ENCODE measurements at regions not wholly inside any gene's neighbourhood (a gene's known extent, or its start where the extent isn't known, plus 50 kb on each side); places are given as distances from the start of the nearest gene placed in this dataset.

DNA sequence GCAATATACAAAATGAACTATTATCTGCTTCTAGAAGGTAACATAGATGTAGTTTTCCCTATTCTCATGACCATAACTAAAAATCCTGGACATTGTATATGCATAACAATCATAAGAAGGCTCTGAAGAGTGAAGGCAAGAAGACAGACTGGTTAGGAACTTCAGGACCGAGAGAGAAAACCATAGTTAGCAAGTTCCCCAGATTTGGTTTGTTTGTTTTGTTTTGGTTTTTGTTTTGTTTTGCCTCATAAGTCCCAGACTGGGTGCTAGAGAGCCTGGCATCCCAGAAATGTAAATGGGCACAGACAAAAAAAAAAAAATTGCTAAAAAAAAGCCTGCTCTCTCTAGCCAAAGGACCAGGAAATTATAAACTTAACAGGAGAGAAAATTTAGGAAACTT, 192.2 kb upstream of the FBXO11 start:
- Histone ChIP-seq H3K27me3 (replicated peaks) (no peaks in the 10 kb centered on the region), H3K36me3 (no peaks in the 10 kb centered on the region), H3K4me3 (no peak overlapping the region), H3K4me1 (replicated peaks) (no peaks in the 10 kb centered on the region), H3K27ac (no peak overlapping the region), H3K9me3 (replicated peaks) (no peaks in the 10 kb centered on the region)
- no peak for DNase-seq (ENCODE audit: low read depth in 1 of 2, low spot score in 2 of 2)

DNA sequence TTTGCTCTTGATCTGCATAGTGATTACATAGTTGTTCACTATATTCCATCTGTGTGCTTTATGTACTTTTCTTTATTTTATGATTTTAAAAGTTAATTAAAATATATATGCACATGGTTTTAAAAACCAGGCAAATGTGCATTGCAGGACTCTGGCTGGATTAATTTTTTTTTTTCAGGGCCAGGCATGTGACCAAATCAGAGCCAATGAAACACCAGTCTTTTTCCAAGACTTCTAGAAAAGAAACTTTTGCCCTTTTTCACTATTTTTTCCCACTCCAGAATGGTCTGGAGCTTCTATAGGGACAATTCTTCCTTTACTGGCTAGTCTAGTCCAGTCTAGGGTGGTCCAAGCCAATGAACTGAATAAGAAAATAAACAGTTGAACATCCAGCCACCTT, 198.1 kb upstream of the FBXO11 start:
- Histone ChIP-seq H3K4me3 (no peak overlapping the region), H3K4me1 (replicated peaks) (peaks cover 30% of the 10 kb centered on the region), H3K36me3 (no peaks in the 10 kb centered on the region), H3K27me3 (replicated peaks) (no peaks in the 10 kb centered on the region), H3K27ac (no peak overlapping the region), H3K9me3 (replicated peaks) (no peaks in the 10 kb centered on the region)
- DNase-seq (ENCODE audit: low read depth in 1 of 2, low spot score in 2 of 2) = peak in 1 of 2 experiments; percentile 20

DNA sequence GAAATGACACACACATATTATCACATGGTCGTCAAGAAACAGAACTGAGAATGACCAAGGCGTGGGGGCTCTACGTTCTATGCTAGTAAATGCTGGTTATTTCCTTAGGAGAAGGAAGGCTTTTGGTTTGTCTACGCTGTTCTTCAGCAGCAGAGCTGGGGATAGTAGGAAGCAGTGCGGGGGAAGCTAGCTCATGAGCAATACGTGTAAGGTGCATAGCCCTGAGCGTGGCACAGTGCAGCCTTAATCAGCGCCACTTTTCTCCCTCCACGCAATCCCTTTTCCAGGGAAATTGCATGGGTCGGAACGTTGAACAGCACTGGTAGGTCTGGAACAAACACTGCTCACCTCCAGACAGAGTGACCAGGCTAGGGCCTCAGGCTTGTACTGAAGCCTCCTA, 199.6 kb upstream of the FBXO11 start:
- Histone ChIP-seq H3K27me3 (replicated peaks) (no peaks in the 10 kb centered on the region), H3K4me1 (replicated peaks) (peaks cover 35% of the 10 kb centered on the region), H3K4me3 (no peak overlapping the region), H3K27ac (no peak overlapping the region), H3K36me3 (no peaks in the 10 kb centered on the region), H3K9me3 (replicated peaks) (no peaks in the 10 kb centered on the region)
- no peak for DNase-seq (ENCODE audit: low read depth in 1 of 2, low spot score in 2 of 2)

DNA sequence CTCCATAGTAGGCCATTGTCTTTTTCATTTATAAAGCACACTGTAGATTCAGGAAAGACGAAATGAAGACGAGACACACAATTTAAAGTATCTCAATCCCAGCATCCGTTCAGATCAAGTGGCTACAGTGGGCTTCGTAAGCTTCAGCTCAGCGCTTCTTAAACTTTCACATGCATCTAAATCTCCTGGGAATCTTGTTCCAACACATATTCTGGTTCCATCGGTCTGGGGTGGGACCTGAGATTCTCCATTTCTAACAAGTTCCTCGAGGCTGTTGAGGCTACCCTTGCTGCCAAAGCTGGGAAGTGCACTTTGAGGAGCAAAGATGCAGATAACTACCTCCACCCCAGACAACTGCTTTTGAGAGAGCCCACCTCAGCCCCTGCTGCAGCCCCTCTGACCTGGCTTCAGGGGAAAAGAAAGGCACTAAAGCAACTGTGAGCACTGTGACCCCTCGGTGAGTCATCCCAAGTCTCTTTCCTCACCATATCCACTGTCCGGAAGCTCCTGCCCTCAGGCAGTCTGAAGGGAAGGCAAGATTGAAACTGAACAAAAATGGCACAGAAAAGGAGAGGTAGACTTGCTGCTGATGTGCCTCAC, 201.1 kb upstream of the FBXO11 start:
- Histone ChIP-seq H3K27me3 (replicated peaks) (no peaks in the 10 kb centered on the region), H3K9me3 (replicated peaks) (no peaks in the 10 kb centered on the region), H3K4me1 (replicated peaks) (peaks cover 43% of the 10 kb centered on the region), H3K4me3 (no peak overlapping the region), H3K36me3 (no peaks in the 10 kb centered on the region), H3K27ac (peak overlapping the region; percentile 84)
- DNase-seq (ENCODE audit: low read depth in 1 of 2, low spot score in 2 of 2) = peak; percentile 64 to 80

DNA sequence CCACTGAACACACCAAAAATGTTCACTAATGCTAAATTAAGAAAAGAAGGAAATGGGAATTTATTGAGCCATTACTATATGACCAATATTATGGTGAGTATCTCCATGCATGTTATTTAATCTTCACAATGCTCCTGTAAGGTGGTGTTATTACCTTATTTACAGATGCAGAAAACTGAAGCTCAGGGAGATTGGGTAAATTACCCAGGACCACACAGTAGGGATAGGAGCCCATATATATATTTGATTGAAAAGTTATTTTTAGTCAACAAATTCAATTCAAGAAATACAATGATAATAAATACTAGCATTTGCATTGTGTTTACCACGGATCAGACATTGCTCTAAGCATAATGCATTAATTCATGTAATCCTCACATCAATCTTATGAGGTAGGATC, 202.2 kb upstream of the FBXO11 start:
- H3K9me3 ChIP-seq (replicated peaks) = no peaks in the 10 kb centered on the region
- no peak overlapping the region for H3K4me3 ChIP-seq
- no peak for DNase-seq (ENCODE audit: low read depth in 1 of 2, low spot score in 2 of 2)
- no peaks in the 10 kb centered on the region for H3K27me3 ChIP-seq (replicated peaks)
- no peak overlapping the region for H3K27ac ChIP-seq
- H3K36me3 ChIP-seq = no peaks in the 10 kb centered on the region
- H3K4me1 ChIP-seq (replicated peaks) = peaks cover 44% of the 10 kb centered on the region

DNA sequence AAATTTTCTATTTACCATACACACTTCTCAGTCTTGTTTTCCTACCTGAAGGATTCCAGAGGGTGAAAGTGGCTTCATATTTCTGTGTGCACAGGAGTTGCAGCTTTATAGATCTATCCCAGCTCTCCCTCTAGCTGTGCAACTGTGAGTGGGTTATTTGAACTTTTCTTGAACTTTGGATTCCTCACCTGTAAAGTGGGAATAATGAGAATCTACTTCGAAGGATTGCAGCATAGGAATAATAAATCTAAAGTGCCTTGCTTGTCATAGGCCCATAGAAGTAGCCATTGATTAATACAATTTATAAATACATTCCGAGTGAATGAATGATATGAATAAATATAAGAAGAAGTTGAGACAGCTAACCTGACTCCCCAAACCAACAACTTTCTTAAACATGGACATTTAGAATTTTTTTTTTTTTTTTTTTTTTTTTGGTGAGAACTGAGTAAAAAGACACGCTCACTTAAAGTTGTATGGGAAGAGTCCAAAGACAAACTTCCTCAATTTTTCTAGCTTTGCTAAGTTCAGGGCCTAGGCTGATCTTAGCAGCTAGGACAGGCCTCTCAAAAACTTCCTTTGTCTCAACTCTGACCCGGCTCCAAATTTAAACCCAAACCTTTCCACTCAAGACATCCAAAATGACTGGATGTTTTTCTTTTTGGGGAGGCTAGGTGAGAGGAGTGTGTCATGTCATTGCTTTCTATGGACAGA, 203.3 kb upstream of the FBXO11 start:
- H3K4me1 ChIP-seq (replicated peaks) = peaks cover 38% of the 10 kb centered on the region
- DNase-seq (ENCODE audit: low read depth in 1 of 2, low spot score in 2 of 2) = no peak
- no peaks in the 10 kb centered on the region for H3K27me3 ChIP-seq (replicated peaks)
- H3K4me3 ChIP-seq = no peak overlapping the region
- no peak overlapping the region for H3K27ac ChIP-seq
- no peaks in the 10 kb centered on the region for H3K36me3 ChIP-seq
- H3K9me3 ChIP-seq (replicated peaks) = no peaks in the 10 kb centered on the region

DNA sequence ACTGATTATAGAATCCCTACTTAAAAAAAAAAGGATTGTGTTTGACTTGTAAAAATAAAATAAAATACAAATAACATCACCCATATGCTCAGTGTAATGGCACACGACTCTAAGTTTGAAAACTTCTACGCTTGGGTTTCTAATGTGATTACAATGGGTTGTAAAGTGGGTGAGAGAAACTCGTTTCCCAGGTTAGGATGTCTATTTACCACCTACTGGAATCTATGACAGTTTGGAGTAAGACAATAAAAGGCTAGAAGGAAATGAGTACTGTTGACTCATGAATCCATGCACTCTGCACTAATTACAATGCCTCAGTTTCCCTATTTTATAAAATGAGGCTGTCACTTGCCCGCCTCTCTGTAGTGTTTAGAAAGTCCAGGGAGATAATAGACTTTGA, 204.0 kb upstream of the FOXN2 start:
- H3K4me3 ChIP-seq = no peak overlapping the region

DNA sequence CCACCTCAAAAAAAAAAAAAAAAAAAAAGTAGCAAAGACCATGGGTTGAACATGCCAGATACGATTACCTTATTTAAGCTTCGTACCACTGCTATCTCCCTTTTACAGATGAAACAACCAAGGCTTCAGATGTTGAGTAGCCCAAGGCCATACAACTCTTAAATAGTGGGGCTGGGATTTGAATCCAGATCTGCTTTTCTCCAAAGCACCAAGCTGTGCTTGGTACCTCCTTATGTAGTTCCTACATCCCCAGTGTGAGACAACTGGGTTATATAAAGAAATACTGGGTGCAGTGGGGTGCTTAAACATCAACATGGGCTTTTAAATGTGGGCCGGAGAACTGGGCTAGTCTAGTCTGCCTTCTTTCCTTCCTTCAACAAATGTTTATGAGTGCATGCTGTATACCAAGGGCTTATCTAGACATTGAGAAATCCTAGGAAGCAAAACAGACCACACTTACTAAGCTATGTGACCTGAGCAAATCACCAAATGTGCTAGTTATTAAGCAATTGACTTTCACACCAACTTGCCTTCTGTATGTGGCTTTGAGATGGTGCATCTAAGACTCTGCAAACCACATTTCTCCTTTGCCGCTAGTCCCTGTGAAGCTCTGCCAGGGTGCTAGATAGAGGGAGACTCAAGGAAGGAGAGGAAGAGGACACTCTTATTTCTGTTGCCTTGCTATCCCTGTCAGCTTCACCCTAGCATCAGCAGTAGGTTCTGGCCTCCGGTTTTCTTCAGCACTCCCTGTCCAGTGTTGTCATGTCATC, 201.4 kb upstream of the FOXN2 start:
- H3K27me3 ChIP-seq (replicated peaks) = no peaks in the 10 kb centered on the region
- no peak for DNase-seq (ENCODE audit: low read depth in 1 of 2, low spot score in 2 of 2)
- no peak overlapping the region for H3K27ac ChIP-seq
- H3K9me3 ChIP-seq (replicated peaks) = no peaks in the 10 kb centered on the region
- peaks cover 14% of the 10 kb centered on the region for H3K4me1 ChIP-seq (replicated peaks)
- no peaks in the 10 kb centered on the region for H3K36me3 ChIP-seq
- H3K4me3 ChIP-seq = no peak overlapping the region

More for the DNA sequence above, 204.0 kb upstream of the FOXN2 start:
- H3K36me3 ChIP-seq = no peaks in the 10 kb centered on the region
- peak overlapping the region; percentile 93 for H3K27ac ChIP-seq
- no peak for DNase-seq (ENCODE audit: low read depth in 1 of 2, low spot score in 2 of 2)
- peaks cover 34% of the 10 kb centered on the region for H3K4me1 ChIP-seq (replicated peaks)
- no peaks in the 10 kb centered on the region for H3K27me3 ChIP-seq (replicated peaks)
- H3K9me3 ChIP-seq (replicated peaks) = no peaks in the 10 kb centered on the region

DNA sequence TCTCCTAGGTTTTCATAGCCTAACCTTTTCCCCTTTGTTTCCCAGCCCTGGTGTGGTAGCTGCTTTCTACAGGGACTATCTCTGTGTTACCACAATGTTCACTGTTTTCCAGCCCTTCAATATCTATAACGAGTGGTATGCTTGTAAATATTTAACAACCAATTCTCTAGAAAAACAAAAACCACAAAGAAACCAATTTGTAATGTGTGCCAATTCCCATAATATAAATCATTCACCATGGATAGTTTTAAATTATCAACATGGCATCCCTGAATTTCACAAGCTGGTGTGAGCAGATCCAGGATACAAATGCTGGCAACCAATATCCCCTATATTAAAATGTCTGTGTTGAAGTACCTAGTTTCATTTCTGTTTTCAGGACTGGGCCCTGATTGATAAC, 200.7 kb upstream of the FOXN2 start:
- H3K4me3 ChIP-seq = no peak overlapping the region
- peaks cover 14% of the 10 kb centered on the region for H3K4me1 ChIP-seq (replicated peaks)
- H3K36me3 ChIP-seq = no peaks in the 10 kb centered on the region
- H3K27me3 ChIP-seq (replicated peaks) = no peaks in the 10 kb centered on the region
- H3K9me3 ChIP-seq (replicated peaks) = no peaks in the 10 kb centered on the region
- no peak for DNase-seq (ENCODE audit: low read depth in 1 of 2, low spot score in 2 of 2)
- no peak overlapping the region for H3K27ac ChIP-seq

DNA sequence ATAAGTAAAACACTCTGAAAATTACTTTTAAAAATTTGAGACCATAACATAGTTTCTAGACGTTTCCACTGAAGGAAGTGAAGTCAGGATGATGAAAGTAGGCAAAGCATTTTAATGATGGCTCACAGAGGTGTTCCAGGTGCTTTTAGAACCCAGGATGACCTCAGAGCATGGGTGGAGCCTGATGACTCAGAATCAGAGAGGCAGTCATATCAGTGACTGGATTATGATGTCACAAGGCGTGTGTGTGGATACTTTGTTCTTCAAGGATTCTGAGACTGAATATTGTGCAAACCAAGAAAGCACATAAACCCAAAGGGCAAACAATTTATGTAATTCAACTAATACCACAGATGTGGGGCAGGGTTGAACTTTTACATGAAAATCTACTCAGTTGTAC, 200.2 kb upstream of the FOXN2 start:
- H3K9me3 ChIP-seq (replicated peaks) = no peaks in the 10 kb centered on the region
- no peaks in the 10 kb centered on the region for H3K36me3 ChIP-seq
- H3K27me3 ChIP-seq (replicated peaks) = no peaks in the 10 kb centered on the region
- no peak overlapping the region for H3K4me3 ChIP-seq
- no peak for DNase-seq (ENCODE audit: low read depth in 1 of 2, low spot score in 2 of 2)
- no peak overlapping the region for H3K27ac ChIP-seq
- peaks cover 14% of the 10 kb centered on the region for H3K4me1 ChIP-seq (replicated peaks)

DNA sequence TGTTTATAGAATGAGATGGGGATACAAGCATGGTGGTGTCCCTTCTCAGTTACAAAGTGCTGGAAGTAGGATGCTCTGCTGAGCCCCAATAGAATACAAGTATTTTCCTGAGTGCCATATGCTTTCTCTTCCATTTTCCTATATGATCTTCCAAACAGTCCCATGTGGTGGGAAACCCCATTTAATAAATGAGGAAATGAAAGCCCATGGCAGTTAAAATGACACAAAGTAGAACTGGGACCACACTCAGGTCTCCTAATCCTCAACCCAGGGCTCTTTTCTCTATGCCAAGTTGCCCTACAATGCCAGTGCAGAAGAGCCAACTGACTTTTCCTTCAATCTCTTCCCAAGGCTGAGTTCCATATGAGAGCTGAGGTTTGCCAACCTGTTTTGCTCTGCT, 198.0 kb upstream of the FOXN2 start:
- H3K27ac ChIP-seq = no peak overlapping the region
- no peak for DNase-seq (ENCODE audit: low read depth in 1 of 2, low spot score in 2 of 2)
- H3K36me3 ChIP-seq = no peaks in the 10 kb centered on the region
- H3K9me3 ChIP-seq (replicated peaks) = no peaks in the 10 kb centered on the region
- H3K27me3 ChIP-seq (replicated peaks) = no peaks in the 10 kb centered on the region
- no peak overlapping the region for H3K4me3 ChIP-seq
- peaks cover 7% of the 10 kb centered on the region for H3K4me1 ChIP-seq (replicated peaks)

DNA sequence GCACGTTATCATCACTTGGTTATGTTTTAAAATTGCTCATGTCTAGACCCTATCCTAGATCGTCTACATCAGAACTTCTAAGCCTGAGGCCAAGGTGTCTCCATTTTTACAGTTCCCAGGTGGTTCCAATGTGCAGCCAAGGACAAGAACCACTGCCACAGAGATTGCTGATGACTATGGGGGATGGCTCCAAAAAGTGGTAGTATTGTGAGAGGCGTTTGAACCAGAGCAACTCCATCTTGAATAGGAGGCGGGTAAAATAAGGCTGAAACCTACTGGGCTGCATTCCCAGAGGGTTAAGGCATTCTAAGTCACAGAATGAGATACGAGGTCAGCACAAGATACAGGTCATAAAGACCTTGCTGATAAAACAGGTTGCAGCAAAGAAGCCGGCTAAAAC, 195.6 kb upstream of the FOXN2 start:
- DNase-seq (ENCODE audit: low read depth in 1 of 2, low spot score in 2 of 2) = no peak
- H3K36me3 ChIP-seq = no peaks in the 10 kb centered on the region
- no peaks in the 10 kb centered on the region for H3K4me1 ChIP-seq (replicated peaks)
- no peaks in the 10 kb centered on the region for H3K27me3 ChIP-seq (replicated peaks)
- no peak overlapping the region for H3K4me3 ChIP-seq
- no peaks in the 10 kb centered on the region for H3K9me3 ChIP-seq (replicated peaks)
- no peak overlapping the region for H3K27ac ChIP-seq

DNA sequence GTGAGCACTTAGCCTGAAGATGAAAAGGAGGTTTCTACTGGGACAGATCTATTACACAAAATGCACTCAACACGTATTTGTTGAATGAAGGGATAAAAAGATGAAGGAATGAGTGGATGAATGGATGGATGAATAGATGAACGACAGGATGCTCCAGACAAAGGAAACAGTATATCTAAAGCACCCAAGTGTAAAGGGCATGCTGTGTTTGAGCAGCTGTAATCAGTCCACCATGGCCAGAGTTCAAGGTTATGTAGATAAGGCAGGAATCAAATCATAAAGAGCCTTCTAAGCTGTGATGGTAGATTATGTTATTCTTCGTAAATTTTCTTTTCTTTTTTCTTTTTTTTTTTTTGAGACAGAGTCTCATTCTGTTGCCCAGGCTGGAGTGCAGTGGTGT, 194.4 kb upstream of the FOXN2 start:
- H3K4me1 ChIP-seq (replicated peaks) = no peaks in the 10 kb centered on the region; the same call in 1 of the 2 replicates
- H3K4me3 ChIP-seq = no peak overlapping the region
- no peaks in the 10 kb centered on the region for H3K9me3 ChIP-seq (replicated peaks)
- DNase-seq (ENCODE audit: low read depth in 1 of 2, low spot score in 2 of 2) = no peak
- H3K27me3 ChIP-seq (replicated peaks) = no peaks in the 10 kb centered on the region
- H3K27ac ChIP-seq = no peak overlapping the region
- H3K36me3 ChIP-seq = no peaks in the 10 kb centered on the region

DNA sequence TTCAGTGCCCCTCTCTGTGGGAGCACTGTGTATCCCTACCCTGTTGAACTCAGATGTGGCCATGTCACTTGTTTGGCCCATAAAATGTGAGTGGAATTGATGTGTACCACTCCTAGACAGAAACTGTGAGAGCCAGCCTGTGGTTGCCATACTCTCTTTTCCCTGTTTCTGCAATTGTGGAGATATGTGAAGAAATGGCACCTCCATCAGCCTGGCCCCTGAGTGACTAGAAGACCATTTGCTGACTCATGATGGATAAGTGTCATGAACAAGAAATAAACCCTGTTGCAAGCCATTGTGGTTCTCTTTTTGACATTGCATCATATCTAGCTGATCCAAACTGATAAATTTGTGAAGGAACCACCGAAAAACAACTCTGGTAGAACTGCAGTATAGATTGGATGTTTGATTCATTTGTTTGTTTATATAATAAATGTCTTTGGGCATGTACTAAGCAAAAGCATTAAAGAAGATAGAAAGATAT, 193.7 kb upstream of the FOXN2 start:
- no peaks in the 10 kb centered on the region for H3K9me3 ChIP-seq (replicated peaks)
- H3K4me3 ChIP-seq = no peak overlapping the region
- H3K36me3 ChIP-seq = no peaks in the 10 kb centered on the region
- DNase-seq (ENCODE audit: low read depth in 1 of 2, low spot score in 2 of 2) = no peak
- H3K27me3 ChIP-seq (replicated peaks) = no peaks in the 10 kb centered on the region
- H3K27ac ChIP-seq = no peak overlapping the region
- H3K4me1 ChIP-seq (replicated peaks) = no peaks in the 10 kb centered on the region; the same call in 1 of the 2 replicates
